ENCODE measurements at regions not wholly inside any gene's neighbourhood (a gene's known extent, or its start where the extent isn't known, plus 50 kb on each side); places are given as distances from the start of the nearest gene placed in this dataset.

GRCh38 chr6:126967296-126968005 is 151.0 kb upstream of the RSPO3 start (continued):
- no peak for TF ChIP-seq USF2 (CRISPR knock-in tag; IDR thresholded peaks at IDR 0.05)
- TF ChIP-seq FOXP1 (CRISPR knock-in tag; IDR thresholded peaks at IDR 0.05; ENCODE audit: borderline replicate concordance), result no peak
- no peak for TF ChIP-seq USF1 (CRISPR knock-in tag; IDR thresholded peaks at IDR 0.05)
- no peak for TF ChIP-seq TEAD4 (CRISPR knock-in tag; IDR thresholded peaks at IDR 0.05)
- no peak for TF ChIP-seq ETV6 (CRISPR knock-in tag; IDR thresholded peaks at IDR 0.05)

GRCh38 chr6:126976253-126976797 is 142.1 kb upstream of the RSPO3 start:
- ATAC-seq, result peak; percentile 82
- H3K9me3 Mint-ChIP-seq, result no peaks in the 10 kb centered on the region
- no peak overlapping the region for H3K27ac Mint-ChIP-seq
- H3K27me3 Mint-ChIP-seq (ENCODE audit: low read depth), result no peaks in the 10 kb centered on the region; the same call in 1 of the 2 replicates
- no peak overlapping the region for H3K4me3 Mint-ChIP-seq
- TF ChIP-seq IRF1 (CRISPR knock-in tag; IDR thresholded peaks at IDR 0.05) (no peak), ZNF423 (CRISPR knock-in tag; IDR thresholded peaks at IDR 0.05) (no peak), JAZF1 (CRISPR knock-in tag; IDR thresholded peaks at IDR 0.05) (no peak), GABPB1 (CRISPR knock-in tag; IDR thresholded peaks at IDR 0.05) (no peak), ZNF232 (CRISPR knock-in tag; IDR thresholded peaks at IDR 0.05) (no peak), ZNF671 (CRISPR knock-in tag; IDR thresholded peaks at IDR 0.05) (no peak), NR2C2 (CRISPR knock-in tag; IDR thresholded peaks at IDR 0.05) (no peak)
- H3K36me3 Mint-ChIP-seq, result no peaks in the 10 kb centered on the region
- ChIA-PET POLR2A (no interaction called here), CTCF (no interaction called here)
- H3K4me1 Mint-ChIP-seq, result peaks cover 13% of the 10 kb centered on the region
- no peak for DNase-seq (ENCODE audit: low spot score)

GRCh38 chr6:126983779-126984178 is 134.7 kb upstream of the RSPO3 start:
- DNase-seq (ENCODE audit: low spot score) (peak; percentile 31), ATAC-seq (peak; percentile 77)
- no peaks in the 10 kb centered on the region for H3K27me3 Mint-ChIP-seq (ENCODE audit: low read depth)
- peaks cover 8% of the 10 kb centered on the region; the same call in 1 of the 2 replicates for H3K4me1 Mint-ChIP-seq
- no peaks in the 10 kb centered on the region for H3K36me3 Mint-ChIP-seq
- peaks cover 8% of the 10 kb centered on the region for H3K9me3 Mint-ChIP-seq
- POLR2A ChIA-PET, result no interaction called here
- no peak overlapping the region for H3K27ac Mint-ChIP-seq
- CTCF ChIA-PET, result interaction anchor here (1.3 kb wide), 1 partner anchor 283 kb away, joined by 3 read pairs; the partner anchor contains the start of gene RNF146
- no peak overlapping the region for H3K4me3 Mint-ChIP-seq
- TF ChIP-seq NR2C2 (CRISPR knock-in tag; IDR thresholded peaks at IDR 0.05) (no peak), ZNF671 (CRISPR knock-in tag; IDR thresholded peaks at IDR 0.05) (no peak), ZNF232 (CRISPR knock-in tag; IDR thresholded peaks at IDR 0.05) (no peak), ARID4B (CRISPR knock-in tag; IDR thresholded peaks at IDR 0.05; ENCODE audit: borderline replicate concordance) (no peak), CREM (CRISPR knock-in tag; IDR thresholded peaks at IDR 0.05) (no peak), RORB (CRISPR knock-in tag; IDR thresholded peaks at IDR 0.05) (no peak), ZMAT4 (CRISPR knock-in tag; IDR thresholded peaks at IDR 0.05) (no peak), AR (CRISPR knock-in tag; IDR thresholded peaks at IDR 0.05) (no peak), SP1 (CRISPR knock-in tag; conservative IDR thresholded peaks at IDR 0.05) (no peak), NFE2L1 (CRISPR knock-in tag; IDR thresholded peaks at IDR 0.05) (no peak), NR1H2 (CRISPR knock-in tag; IDR thresholded peaks at IDR 0.05) (no peak), NFATC4 (CRISPR knock-in tag; IDR thresholded peaks at IDR 0.05) (no peak), MAX (CRISPR knock-in tag; IDR thresholded peaks at IDR 0.05) (no peak), TEAD4 (CRISPR knock-in tag; IDR thresholded peaks at IDR 0.05) (no peak), ATF3 (CRISPR knock-in tag; conservative IDR thresholded peaks at IDR 0.05) (no peak), ETV6 (CRISPR knock-in tag; IDR thresholded peaks at IDR 0.05) (no peak)

All from WTC11 (cell line).